H9 (cell line): ENCODE measurements at regions not wholly inside any gene's neighbourhood (a gene's known extent, or its start where the extent isn't known, plus 50 kb on each side); places are given as distances from the start of the nearest gene placed in this dataset.

ENCODE experiments used
- DNase-seq: peaks from one replicate; pipeline ENCODE4 v3.0.0-alpha.2; 2017
- H2AFZ ChIP-seq: one replicate; pipeline ENCODE4 v1.6.1; 2013; ENCODE audit warnings: mild to moderate bottlenecking, low read length, control low read depth, moderate library complexity
- H2AK5ac ChIP-seq: 2 replicates; pipeline ENCODE4 v1.6.1; 2013; ENCODE audit warnings: low read length, control low read depth, mixed read lengths; ENCODE audit not compliant: insufficient read length
- H2BK120ac ChIP-seq: one replicate; pipeline ENCODE4 v1.6.1; 2013; ENCODE audit warnings: low read depth, mild to moderate bottlenecking, low read length, control low read depth, inconsistent platforms; ENCODE audit not compliant: poor library complexity, severe bottlenecking
- H2BK12ac ChIP-seq: 2 replicates; pipeline ENCODE4 v1.6.1; 2013; ENCODE audit warnings: low read length, control low read depth, mixed read lengths, low read depth; ENCODE audit not compliant: insufficient read length
- H2BK15ac ChIP-seq: 2 replicates; pipeline ENCODE4 v1.6.1; 2013; ENCODE audit warnings: low read depth, low read length, control low read depth
- H2BK20ac ChIP-seq: one replicate; pipeline ENCODE4 v1.6.1; 2013; ENCODE audit warnings: low read depth, mild to moderate bottlenecking, low read length, control low read depth, inconsistent platforms; ENCODE audit not compliant: poor library complexity, severe bottlenecking
- H2BK5ac ChIP-seq: 2 replicates; pipeline ENCODE4 v1.6.1; 2013; ENCODE audit warnings: low read length, control low read depth, mixed read lengths; ENCODE audit not compliant: insufficient read length
- H3K14ac ChIP-seq: 2 replicates; pipeline ENCODE4 v1.6.1; 2013; ENCODE audit warnings: low read length, control low read depth; ENCODE audit not compliant: insufficient read depth
- H3K18ac ChIP-seq: 2 replicates; pipeline ENCODE4 v1.6.1; 2013; ENCODE audit warnings: low read depth, mild to moderate bottlenecking, mixed read lengths, low read length, control low read depth; ENCODE audit not compliant: insufficient read length
- H3K23ac ChIP-seq: 2 replicates; pipeline ENCODE4 v1.6.1; 2013; ENCODE audit warnings: low read length, control low read depth, mixed read lengths, low read depth; ENCODE audit not compliant: insufficient read length
- H3K23me2 ChIP-seq: 2 replicates; pipeline ENCODE4 v1.6.1; 2013; ENCODE audit warnings: low read depth, mild to moderate bottlenecking, mixed read lengths, low read length, control low read depth; ENCODE audit not compliant: insufficient read length, poor library complexity, severe bottlenecking
- H3K27ac ChIP-seq: 2 replicates; pipeline ENCODE4 v1.5.1; 2013; ENCODE audit warnings: low read length, control low read depth, mixed read lengths, low read depth; ENCODE audit not compliant: insufficient read length
- H3K27me3 ChIP-seq: 2 replicates; pipeline ENCODE4 v1.6.1; 2013; ENCODE audit warnings: low read length, control low read depth, inconsistent platforms; ENCODE audit not compliant: insufficient read depth
- H3K4ac ChIP-seq: 2 replicates; pipeline ENCODE4 v1.6.1; 2013; ENCODE audit warnings: low read depth, mild to moderate bottlenecking, control low read depth, inconsistent platforms, low read length, moderate library complexity
- H3K4me1 ChIP-seq: 2 replicates; pipeline ENCODE4 v1.6.1; 2013; ENCODE audit warnings: low read length, control low read depth, inconsistent platforms; ENCODE audit not compliant: insufficient read depth
- H3K4me2 ChIP-seq: 2 replicates; pipeline ENCODE4 v1.6.1; 2013; ENCODE audit warnings: low read length, control low read depth, mixed read lengths; ENCODE audit not compliant: insufficient read length, insufficient read depth
- H3K56ac ChIP-seq: 2 replicates; pipeline ENCODE4 v1.6.1; 2013; ENCODE audit warnings: low read depth, mild to moderate bottlenecking, mixed read lengths, low read length, control low read depth; ENCODE audit not compliant: insufficient read length
- H3K79me1 ChIP-seq: 2 replicates; pipeline ENCODE4 v1.6.1; 2013; ENCODE audit warnings: low read depth, mild to moderate bottlenecking, moderate library complexity, low read length, control low read depth, inconsistent platforms; ENCODE audit not compliant: insufficient read depth, poor library complexity, severe bottlenecking
- H3K79me2 ChIP-seq: 2 replicates; pipeline ENCODE4 v1.6.1; 2013; ENCODE audit warnings: low read length, control low read depth, inconsistent platforms; ENCODE audit not compliant: insufficient read depth
- H3K9ac ChIP-seq: 2 replicates; pipeline ENCODE4 v1.6.1; 2013; ENCODE audit warnings: low read length, control low read depth, mixed read lengths; ENCODE audit not compliant: insufficient read length; ENCODE audit errors: extremely low read depth
- H3K9me3 ChIP-seq: one replicate; pipeline ENCODE4 v1.6.1; 2013; ENCODE audit warnings: low read depth, low read length, inconsistent platforms; ENCODE audit not compliant: control insufficient read depth
- H3T11ph ChIP-seq: one replicate; pipeline ENCODE4 v1.6.1; 2013; ENCODE audit warnings: mild to moderate bottlenecking, low read length, control low read depth, inconsistent platforms
- H4K20me1 ChIP-seq: one replicate; pipeline ENCODE4 v1.6.1; 2013; ENCODE audit not compliant: control insufficient read depth, insufficient read length, insufficient read depth
- H4K5ac ChIP-seq: 2 replicates; pipeline ENCODE4 v1.6.1; 2013; ENCODE audit warnings: low read depth, mild to moderate bottlenecking, mixed read lengths, low read length, control low read depth; ENCODE audit not compliant: insufficient read length
- H4K8ac ChIP-seq: replicated peaks from 2 replicates; pipeline ENCODE4 v1.6.1; 2013; ENCODE audit warnings: low read length, control low read depth, mixed read lengths, low read depth; ENCODE audit not compliant: insufficient read length
- H4K91ac ChIP-seq: 2 replicates; pipeline ENCODE4 v1.6.1; 2013; ENCODE audit warnings: low read depth, mild to moderate bottlenecking, moderate library complexity, mixed read lengths, low read length, control low read depth; ENCODE audit not compliant: insufficient read length
- H3K27ac Mint-ChIP-seq, 3 experiments: 2 replicates in 2 of 3; 3 replicates in 1 of 3; pipeline ENCODE4 v1.8.0; 2020 to 2021; ENCODE audit warnings: mixed read lengths in 3 of 3, mild to moderate bottlenecking in 1 of 3, moderate library complexity in 1 of 3
- H3K27me3 Mint-ChIP-seq: 2 replicates; pipeline ENCODE4 v1.8.0; 2021; ENCODE audit warnings: low read depth, mild to moderate bottlenecking, moderate library complexity, mixed read lengths
- H3K36me3 Mint-ChIP-seq, 3 experiments: 2 replicates in 2 of 3; 3 replicates in 1 of 3; pipeline ENCODE4 v1.8.0; 2020 to 2021; ENCODE audit warnings: low read depth in 3 of 3, mixed read lengths in 3 of 3; ENCODE audit not compliant: insufficient read depth in 1 of 3
- H3K4me1 Mint-ChIP-seq, 2 experiments: 2 replicates each; pipeline ENCODE4 v1.8.0; 2020; ENCODE audit warnings: mixed read lengths in 2 of 2
- H3K4me3 Mint-ChIP-seq, 2 experiments: 2 replicates in 1 of 2; 3 replicates in 1 of 2; pipeline ENCODE4 v1.8.0; 2020 to 2021; ENCODE audit warnings: mild to moderate bottlenecking in 2 of 2, mixed read lengths in 2 of 2, moderate library complexity in 1 of 2
- H3K9me3 Mint-ChIP-seq, 2 experiments: 2 replicates in 1 of 2; 3 replicates in 1 of 2; pipeline ENCODE4 v1.8.0; 2020; ENCODE audit warnings: mild to moderate bottlenecking in 2 of 2, mixed read lengths in 2 of 2, moderate library complexity in 1 of 2
- CTCF ChIP-seq: fragments of 200-600 bp; sonication (generic); conservative IDR thresholded peaks from 3 replicates; pipeline ENCODE4 v1.8.0; 2021; ENCODE audit warnings: antibody characterized with exemption, mild to moderate bottlenecking
- WGBS: extraction: QIAGEN DNeasy Blood & Tissue Kit; methylation state at CpG from one replicate; pipeline ENCODE4 v1.1.7; 2013; ENCODE audit warnings: missing lambda C conversion rate, low lambda C conversion rate, mixed read lengths; ENCODE audit not compliant: insufficient read length; ENCODE audit errors: extremely low coverage; 5-methylcytosine and 5-hydroxymethylcytosine counted together

- Histone ChIP-seq H3K14ac (no peak overlapping the region), H3K4ac (no peak overlapping the region), H3K9ac (no peak overlapping the region), H3K27ac (no peak overlapping the region), H3K23me2 (no peaks in the 10 kb centered on the region), H2BK12ac (no peak overlapping the region), H3K27me3 (no peaks in the 10 kb centered on the region), H3K9me3 (no peaks in the 10 kb centered on the region), H4K8ac (no peak overlapping the region), H2AK5ac (no peak overlapping the region), H3K18ac (no peak overlapping the region), H2BK20ac (no peak overlapping the region), H3T11ph (no peak overlapping the region), H4K20me1 (no peaks in the 10 kb centered on the region), H3K4me2 (no peak overlapping the region), H2BK5ac (no peak overlapping the region), H2BK120ac (no peak overlapping the region), H3K23ac (no peak overlapping the region), H3K4me1 (no peaks in the 10 kb centered on the region), H4K91ac (no peak overlapping the region), H2BK15ac (no peak overlapping the region), H3K79me2 (no peaks in the 10 kb centered on the region), H2AFZ (no peak overlapping the region), H3K79me1 (no peaks in the 10 kb centered on the region), H4K5ac (no peak overlapping the region), H3K56ac (no peak overlapping the region)
- DNase-seq, result no peak
- Mint-ChIP-seq H3K4me1 (no peaks in the 10 kb centered on the region), H3K27ac (no peak overlapping the region), H3K4me3 (no peak overlapping the region), H3K27me3 (no peaks in the 10 kb centered on the region), H3K9me3 (peaks cover under 1 to 4% of the 10 kb centered on the region in 2 experiments; a peak in 2 of 5 replicates), H3K36me3 (no peaks in the 10 kb centered on the region; a peak in 1 of 7 replicates)
- no peak for TF ChIP-seq CTCF
- WGBS, result no CpG with 5 or more reads among the region's 3 CpGs
These were observed 509.2 kb downstream of the LTN1 start for GRCh38 chr21:28483301-28484035.
